Epithelial cell of esophagus (primary cell): ENCODE measurements at regions not wholly inside any gene's neighbourhood (a gene's known extent, or its start where the extent isn't known, plus 50 kb on each side); places are given as distances from the start of the nearest gene placed in this dataset.

Source experiments
- DNase-seq: peaks from one replicate; pipeline ENCODE4 v3.0.0; 2010; ENCODE audit warnings: low read depth
- H3K4me3 ChIP-seq: 2 replicates; pipeline ENCODE4 v1.5.1; 2011; ENCODE audit warnings: mild to moderate bottlenecking, low read length, control low read depth
- TF ChIP-seq, protein P1 (sequence below): IDR thresholded peaks from 2 replicates; pipeline ENCODE4 v1.5.1; 2011; ENCODE audit warnings: low read depth, mild to moderate bottlenecking, low read length, control low read depth, inconsistent platforms; ENCODE audit not compliant: insufficient read depth; ENCODE audit errors: missing control alignments

DNA sequence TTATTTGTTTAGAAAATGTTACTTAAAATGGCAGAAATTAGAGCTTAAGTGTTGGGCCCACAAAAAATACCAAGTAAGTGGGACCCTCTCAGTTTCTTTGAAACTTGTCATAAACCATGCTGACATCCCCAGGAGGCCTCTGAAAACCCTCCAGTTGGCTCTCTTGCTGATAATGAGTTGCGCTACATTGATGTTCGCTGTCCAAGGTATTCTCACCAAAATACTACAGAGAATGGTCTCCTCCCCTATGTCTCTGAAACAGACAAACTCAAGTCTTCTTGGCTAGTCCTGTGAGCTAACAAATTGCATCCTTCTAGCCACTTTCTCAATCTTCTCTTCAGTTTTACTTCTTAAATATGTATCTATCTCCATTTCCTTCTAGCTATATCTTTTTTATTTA lies 669.4 kb downstream of the IRS1 start:
- DNase-seq: peak; percentile 27
- TF ChIP-seq, protein P1, sequence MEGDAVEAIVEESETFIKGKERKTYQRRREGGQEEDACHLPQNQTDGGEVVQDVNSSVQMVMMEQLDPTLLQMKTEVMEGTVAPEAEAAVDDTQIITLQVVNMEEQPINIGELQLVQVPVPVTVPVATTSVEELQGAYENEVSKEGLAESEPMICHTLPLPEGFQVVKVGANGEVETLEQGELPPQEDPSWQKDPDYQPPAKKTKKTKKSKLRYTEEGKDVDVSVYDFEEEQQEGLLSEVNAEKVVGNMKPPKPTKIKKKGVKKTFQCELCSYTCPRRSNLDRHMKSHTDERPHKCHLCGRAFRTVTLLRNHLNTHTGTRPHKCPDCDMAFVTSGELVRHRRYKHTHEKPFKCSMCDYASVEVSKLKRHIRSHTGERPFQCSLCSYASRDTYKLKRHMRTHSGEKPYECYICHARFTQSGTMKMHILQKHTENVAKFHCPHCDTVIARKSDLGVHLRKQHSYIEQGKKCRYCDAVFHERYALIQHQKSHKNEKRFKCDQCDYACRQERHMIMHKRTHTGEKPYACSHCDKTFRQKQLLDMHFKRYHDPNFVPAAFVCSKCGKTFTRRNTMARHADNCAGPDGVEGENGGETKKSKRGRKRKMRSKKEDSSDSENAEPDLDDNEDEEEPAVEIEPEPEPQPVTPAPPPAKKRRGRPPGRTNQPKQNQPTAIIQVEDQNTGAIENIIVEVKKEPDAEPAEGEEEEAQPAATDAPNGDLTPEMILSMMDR: no peak

DNA sequence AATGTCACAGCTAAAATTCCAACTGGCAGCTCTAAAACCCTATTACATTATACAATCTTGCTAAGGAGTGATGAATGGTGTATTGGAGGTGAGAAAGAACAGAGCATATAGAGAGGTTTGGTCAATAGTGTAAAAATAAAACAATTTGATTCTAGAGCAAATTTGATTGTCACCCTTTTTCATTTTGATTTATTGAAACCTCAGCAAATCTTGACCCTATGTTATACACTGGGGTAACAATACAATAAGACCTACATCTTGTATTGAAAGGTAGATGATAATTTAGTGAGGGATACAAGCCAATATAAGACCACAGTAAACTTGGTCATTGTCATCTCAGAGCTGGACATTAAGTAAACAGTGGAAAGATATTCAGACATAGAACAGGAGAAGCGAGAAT lies 671.9 kb downstream of the IRS1 start:
- TF ChIP-seq, protein P1: no peak
- DNase-seq: no peak
- no peak overlapping the region for H3K4me3 ChIP-seq

More for the DNA sequence above, 669.4 kb downstream of the IRS1 start:
- no peak overlapping the region for H3K4me3 ChIP-seq

DNA sequence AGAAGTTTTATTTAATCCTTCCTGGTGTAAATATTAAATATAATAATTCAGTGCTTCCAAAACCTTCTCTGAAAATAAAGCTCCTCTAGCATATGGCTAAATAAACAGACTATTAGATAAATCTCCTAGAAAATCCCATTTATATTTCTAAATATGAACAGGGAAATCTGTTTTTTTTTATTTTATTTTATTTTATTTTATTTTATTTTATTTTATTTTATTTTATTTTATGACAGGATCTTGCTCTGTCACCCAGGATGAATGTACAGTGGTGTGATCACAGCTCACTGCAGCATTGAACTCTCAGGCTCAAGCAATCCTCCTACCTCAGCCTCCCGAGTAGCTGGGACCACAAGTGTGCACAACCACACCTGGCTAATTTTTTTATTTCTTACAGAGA lies 673.5 kb downstream of the IRS1 start:
- no peak overlapping the region for H3K4me3 ChIP-seq
- no peak for DNase-seq
- TF ChIP-seq, protein P1: no peak

DNA sequence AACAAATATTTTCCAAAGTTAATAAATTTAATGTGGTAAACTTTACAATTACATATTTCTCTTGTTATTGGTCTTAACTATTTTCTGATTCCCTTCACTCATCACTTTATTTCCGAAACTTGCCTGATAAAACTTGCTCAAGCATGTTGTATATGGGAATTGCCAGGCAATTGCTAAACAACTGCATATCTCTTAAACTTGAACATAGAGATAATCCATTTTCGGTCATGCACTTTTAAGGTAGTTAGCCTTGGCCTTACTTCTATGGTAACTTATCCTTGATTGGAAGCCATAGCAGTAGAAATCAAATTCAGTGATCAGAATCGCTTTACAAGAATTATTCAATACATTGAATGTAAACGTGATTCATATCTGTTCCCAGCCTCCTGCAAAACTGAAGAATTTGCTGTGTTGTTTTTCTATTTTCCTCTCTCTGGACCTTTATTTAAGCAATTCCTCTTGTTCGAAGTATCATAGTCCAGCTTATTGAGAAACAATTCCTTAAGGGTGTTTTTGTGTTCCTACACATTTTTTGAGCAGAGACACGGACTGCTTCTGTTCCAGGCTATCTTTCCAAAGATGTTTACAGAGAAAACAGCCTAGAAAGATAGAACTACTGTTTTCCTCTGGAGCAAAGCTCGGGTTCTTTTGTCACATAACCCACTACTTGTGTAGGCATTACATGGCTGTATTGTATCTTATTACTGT lies 674.3 kb downstream of the IRS1 start:
- no peak overlapping the region for H3K4me3 ChIP-seq
- peak; percentile 65 for DNase-seq
- TF ChIP-seq, protein P1: no peak

DNA sequence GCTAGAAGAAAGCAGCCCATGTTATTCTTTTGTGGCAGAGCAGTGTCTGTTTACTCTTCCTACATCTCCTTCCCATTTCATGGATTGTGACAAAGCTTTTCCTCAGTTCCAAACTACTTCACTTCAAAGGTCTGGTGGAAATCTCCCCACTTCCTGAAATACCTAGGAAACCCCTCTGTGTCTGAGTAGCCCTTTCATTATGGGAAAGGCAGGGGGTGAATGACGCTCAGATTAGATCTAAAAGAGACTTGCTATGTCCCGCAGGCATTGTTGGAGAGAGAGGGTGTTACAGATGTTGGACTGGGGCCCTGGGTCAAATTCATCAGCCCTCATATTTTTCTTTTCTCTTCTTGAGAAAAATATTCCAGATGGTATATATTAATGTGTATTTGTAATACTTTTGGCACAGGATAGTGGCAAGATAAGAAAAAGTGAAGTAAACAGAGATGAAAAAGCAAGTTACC lies 675.0 kb downstream of the IRS1 start:
- no peak for DNase-seq
- TF ChIP-seq, protein P1: no peak
- no peak overlapping the region for H3K4me3 ChIP-seq

DNA sequence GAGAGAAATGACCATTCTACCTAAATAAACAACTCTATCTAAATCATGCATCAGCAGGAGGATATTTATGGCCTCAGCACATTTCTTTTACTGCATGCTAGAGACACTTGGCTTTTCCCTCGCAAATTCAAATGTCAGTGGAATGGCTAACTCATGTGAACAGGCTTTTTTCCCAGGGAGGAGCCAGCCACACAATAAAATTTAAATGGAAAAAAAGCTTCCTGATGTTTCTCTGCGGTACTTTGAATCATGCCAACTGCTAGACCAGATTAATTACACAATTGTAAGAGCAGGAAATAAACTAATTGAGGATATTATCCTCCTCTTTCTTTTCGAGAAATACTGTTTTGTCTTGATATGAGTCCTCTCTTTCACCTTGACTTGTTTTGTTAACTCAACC lies 676.3 kb downstream of the IRS1 start:
- H3K4me3 ChIP-seq: no peak overlapping the region
- peak; percentile 39 for DNase-seq

DNA sequence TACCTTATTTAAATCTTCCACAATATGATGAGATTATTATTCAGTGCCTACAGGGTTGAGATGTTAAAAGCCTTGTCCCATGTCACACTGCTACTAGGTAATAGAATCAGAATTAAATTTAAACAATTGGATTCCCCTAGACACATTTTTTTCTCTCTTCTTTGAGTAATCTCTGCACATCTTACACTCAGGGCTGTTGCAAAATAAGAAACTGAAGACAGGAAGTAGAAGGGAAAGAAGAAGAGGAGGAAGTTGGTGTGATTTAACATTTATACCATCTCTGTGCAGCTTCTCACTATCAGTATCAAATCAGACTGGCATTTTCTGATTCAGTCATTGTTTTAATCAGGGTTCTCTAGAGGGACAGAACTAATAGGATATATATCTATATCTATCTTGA lies 677.6 kb downstream of the IRS1 start:
- TF ChIP-seq, protein P1: no peak
- DNase-seq: no peak
- H3K4me3 ChIP-seq: no peak overlapping the region

More for the DNA sequence above, 676.3 kb downstream of the IRS1 start:
- TF ChIP-seq, protein P1: no peak
